ENCODE measurements at regions not wholly inside any gene's neighbourhood (a gene's known extent, or its start where the extent isn't known, plus 50 kb on each side); places are given as distances from the start of the nearest gene placed in this dataset.

DNA sequence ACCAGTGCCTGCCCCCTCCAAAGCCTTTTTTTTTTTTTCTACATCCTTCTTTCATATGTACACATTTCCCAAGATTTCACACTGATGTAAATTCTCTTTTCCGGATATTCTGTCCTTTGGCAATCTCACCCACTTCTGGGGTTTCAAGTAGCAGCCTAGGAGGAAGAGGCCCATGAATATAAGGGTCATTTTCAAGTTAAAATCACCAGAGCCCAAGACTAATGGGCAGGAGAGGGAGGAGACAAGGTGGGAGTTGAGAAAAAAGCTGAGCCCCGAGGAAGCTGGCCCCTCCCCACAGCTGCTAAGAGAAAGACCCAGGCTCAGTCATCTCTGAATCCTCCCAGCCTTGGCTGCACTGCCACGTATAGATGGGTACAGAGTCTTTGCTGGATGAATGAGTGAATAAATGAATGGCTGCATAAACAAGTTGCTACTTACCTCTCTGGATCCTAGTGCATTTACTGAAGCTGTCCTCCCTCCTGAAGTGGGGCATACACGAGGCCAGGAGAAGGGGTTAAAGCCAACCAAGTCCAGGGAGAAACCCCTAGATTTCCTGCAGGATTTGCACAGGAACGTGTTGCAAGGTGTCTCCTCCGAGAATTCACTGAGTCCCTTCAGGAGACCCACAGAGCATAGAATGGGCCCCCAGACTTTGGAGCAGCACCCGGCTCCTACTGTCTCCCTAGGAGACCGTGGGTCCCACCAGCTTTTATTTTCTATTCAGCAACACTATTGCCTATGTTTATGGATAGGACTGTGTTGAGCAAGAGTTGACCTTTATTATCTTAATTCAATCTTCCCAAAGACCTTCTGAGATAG is 100.8 kb upstream of the LIPC start:
- H3K4me3 ChIP-seq (ENCODE audit: control extremely low read depth in 1 of 5, extremely low read depth in 1 of 5, insufficient read depth in 1 of 5, low read depth in 2 of 5, low read length in 4 of 5): no peak overlapping the region
- DNase-seq (no peak), ATAC-seq (ENCODE audit: low read depth) (no peak)
- peaks cover 7% of the 10 kb centered on the region in 2 donors for H3K4me1 ChIP-seq (ENCODE audit: control insufficient read depth in 2 of 2, insufficient read depth in 2 of 2, low read length in 2 of 2)
- no peak overlapping the region for H2AFZ ChIP-seq (ENCODE audit: insufficient read depth, low read depth, low read length, poor library complexity, severe bottlenecking)
- Mint-ChIP-seq H3K9me3 (ENCODE audit: insufficient read depth) (no peaks in the 10 kb centered on the region), H3K27ac (no peak overlapping the region), H3K27me3 (peaks cover 34% of the 10 kb centered on the region), H3K4me1 (peaks cover 14% of the 10 kb centered on the region), H3K4me3 (no peak overlapping the region)
- no peaks in the 10 kb centered on the region for H3K27me3 ChIP-seq (replicated peaks in 1 of 4; ENCODE audit: control extremely low read depth in 1 of 4, control insufficient read depth in 3 of 4, insufficient read depth in 4 of 4, low read length in 3 of 4)
- intact Hi-C loops (cut with micrococcal nuclease): no loop called here
- no peaks in the 10 kb centered on the region for H3K79me2 ChIP-seq (ENCODE audit: control insufficient read depth, insufficient read depth, low read length)
- POLR2A ChIA-PET: no interaction called here
- H3K9me3 ChIP-seq (ENCODE audit: control extremely low read depth in 1 of 3, control insufficient read depth in 2 of 3, insufficient read depth in 1 of 3, low read length in 2 of 3): peaks cover 0 to 5% (median 0%) of the 10 kb centered on the region in 3 donors
- H3K9ac ChIP-seq (ENCODE audit: low read length): no peak overlapping the region
- TF ChIP-seq, protein P1, sequence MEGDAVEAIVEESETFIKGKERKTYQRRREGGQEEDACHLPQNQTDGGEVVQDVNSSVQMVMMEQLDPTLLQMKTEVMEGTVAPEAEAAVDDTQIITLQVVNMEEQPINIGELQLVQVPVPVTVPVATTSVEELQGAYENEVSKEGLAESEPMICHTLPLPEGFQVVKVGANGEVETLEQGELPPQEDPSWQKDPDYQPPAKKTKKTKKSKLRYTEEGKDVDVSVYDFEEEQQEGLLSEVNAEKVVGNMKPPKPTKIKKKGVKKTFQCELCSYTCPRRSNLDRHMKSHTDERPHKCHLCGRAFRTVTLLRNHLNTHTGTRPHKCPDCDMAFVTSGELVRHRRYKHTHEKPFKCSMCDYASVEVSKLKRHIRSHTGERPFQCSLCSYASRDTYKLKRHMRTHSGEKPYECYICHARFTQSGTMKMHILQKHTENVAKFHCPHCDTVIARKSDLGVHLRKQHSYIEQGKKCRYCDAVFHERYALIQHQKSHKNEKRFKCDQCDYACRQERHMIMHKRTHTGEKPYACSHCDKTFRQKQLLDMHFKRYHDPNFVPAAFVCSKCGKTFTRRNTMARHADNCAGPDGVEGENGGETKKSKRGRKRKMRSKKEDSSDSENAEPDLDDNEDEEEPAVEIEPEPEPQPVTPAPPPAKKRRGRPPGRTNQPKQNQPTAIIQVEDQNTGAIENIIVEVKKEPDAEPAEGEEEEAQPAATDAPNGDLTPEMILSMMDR (IDR thresholded peaks at IDR 0.05): no peak
- no peak for TF ChIP-seq EZH2 (IDR thresholded peaks at IDR 0.05; ENCODE audit: borderline replicate concordance, insufficient read depth, low read depth, low read length, poor library complexity, severe bottlenecking)
- no peaks in the 10 kb centered on the region for H3K36me3 ChIP-seq (replicated peaks in 1 of 2; ENCODE audit: control extremely low read depth in 1 of 2, control insufficient read depth in 1 of 2, extremely low read depth in 1 of 2, insufficient read depth in 2 of 2, low read length in 1 of 2)
- CTCF ChIA-PET: no interaction called here
- no peak overlapping the region for H3K27ac ChIP-seq (ENCODE audit: low read length in 2 of 2)
- H4K20me1 ChIP-seq (ENCODE audit: control insufficient read depth, insufficient read depth, low read length, poor library complexity, severe bottlenecking): no peaks in the 10 kb centered on the region
- 89% methylated on average over 3 of the region's 8 CpGs for WGBS (ENCODE audit: insufficient coverage)
- no peak overlapping the region for H3K4me2 ChIP-seq (replicated peaks; ENCODE audit: low read depth, low read length, poor library complexity, severe bottlenecking)

DNA sequence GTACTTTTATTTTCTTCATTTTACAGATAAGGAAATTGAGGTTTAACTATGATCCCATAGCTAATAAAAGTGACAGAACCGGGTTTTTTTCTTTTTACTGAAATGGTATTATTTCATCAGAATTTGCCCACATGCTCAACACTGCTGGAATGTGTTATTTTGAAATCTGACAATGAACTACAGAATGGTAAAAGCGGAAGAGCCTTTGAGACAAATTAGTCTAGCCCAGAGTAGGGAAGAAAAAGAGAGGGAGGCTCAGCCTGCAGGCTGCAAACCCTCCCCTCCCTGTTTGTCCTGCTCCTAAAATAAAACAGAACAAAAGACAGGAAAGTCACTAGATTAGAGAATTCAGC is 100.3 kb upstream of the LIPC start:
- peaks cover 14% of the 10 kb centered on the region for H3K4me1 Mint-ChIP-seq
- H3K9me3 Mint-ChIP-seq (ENCODE audit: insufficient read depth): no peaks in the 10 kb centered on the region
- intact Hi-C loops (cut with micrococcal nuclease): no loop called here

More for the DNA sequence above, 100.3 kb upstream of the LIPC start:
- no peak overlapping the region for H3K9ac ChIP-seq (ENCODE audit: low read length)
- no peak overlapping the region for H3K4me3 Mint-ChIP-seq
- DNase-seq: no peak
- no peaks in the 10 kb centered on the region for H4K20me1 ChIP-seq (ENCODE audit: control insufficient read depth, insufficient read depth, low read length, poor library complexity, severe bottlenecking)
- no peak overlapping the region for H3K4me2 ChIP-seq (replicated peaks; ENCODE audit: low read depth, low read length, poor library complexity, severe bottlenecking)
- ATAC-seq (ENCODE audit: low read depth): no peak
- H3K27me3 Mint-ChIP-seq: peaks cover 31% of the 10 kb centered on the region
- TF ChIP-seq EZH2 (IDR thresholded peaks at IDR 0.05; ENCODE audit: borderline replicate concordance, insufficient read depth, low read depth, low read length, poor library complexity, severe bottlenecking): no peak
- TF ChIP-seq, protein P1 (IDR thresholded peaks at IDR 0.05): no peak
- no peaks in the 10 kb centered on the region for H3K27me3 ChIP-seq (replicated peaks in 1 of 4; ENCODE audit: control extremely low read depth in 1 of 4, control insufficient read depth in 3 of 4, insufficient read depth in 4 of 4, low read length in 3 of 4)
- no peaks in the 10 kb centered on the region for H3K79me2 ChIP-seq (ENCODE audit: control insufficient read depth, insufficient read depth, low read length)
- no peak overlapping the region for H3K27ac Mint-ChIP-seq
- H3K4me1 ChIP-seq (ENCODE audit: control insufficient read depth in 2 of 2, insufficient read depth in 2 of 2, low read length in 2 of 2): peaks cover 7% of the 10 kb centered on the region in 2 donors
- H3K4me3 ChIP-seq (ENCODE audit: control extremely low read depth in 1 of 5, extremely low read depth in 1 of 5, insufficient read depth in 1 of 5, low read depth in 2 of 5, low read length in 4 of 5): no peak overlapping the region
- POLR2A ChIA-PET: no interaction called here
- H3K9me3 ChIP-seq (ENCODE audit: control extremely low read depth in 1 of 3, control insufficient read depth in 2 of 3, insufficient read depth in 1 of 3, low read length in 2 of 3): peaks cover 0 to 5% (median 0%) of the 10 kb centered on the region in 3 donors
- no peak overlapping the region for H3K27ac ChIP-seq (ENCODE audit: low read length in 2 of 2)
- H3K36me3 ChIP-seq (replicated peaks in 1 of 2; ENCODE audit: control extremely low read depth in 1 of 2, control insufficient read depth in 1 of 2, extremely low read depth in 1 of 2, insufficient read depth in 2 of 2, low read length in 1 of 2): no peaks in the 10 kb centered on the region
- no CpG with 5 or more reads among the region's 2 CpGs for WGBS (ENCODE audit: insufficient coverage)
- CTCF ChIA-PET: no interaction called here
- H2AFZ ChIP-seq (ENCODE audit: insufficient read depth, low read depth, low read length, poor library complexity, severe bottlenecking): no peak overlapping the region

Measured in B cell (primary cell).